Thyroid gland (tissue), 4 donors: ENCODE measurements at regions not wholly inside any gene's neighbourhood (a gene's known extent, or its start where the extent isn't known, plus 50 kb on each side); places are given as distances from the start of the nearest gene placed in this dataset.
"Not testable (repeated sequence)": the region's sequence is repeated elsewhere in the genome, so short reads cannot be mapped to it uniquely, and the experiment has no call there.

Experiments used
- DNase-seq, 2 donors: peaks; one replicate each; pipeline ENCODE4 v3.0.0-alpha.2; 2019
- H3K27ac ChIP-seq, 3 donors: fragments of 200-600 bp; sonication (generic); 1 replicate in 2 of 3; 2 replicates in 1 of 3; pipeline ENCODE4 v1.5.1; 2016 to 2019; ENCODE audit warnings: mild to moderate bottlenecking in 1 of 3, moderate library complexity in 1 of 3
- H3K27me3 ChIP-seq: fragments of 200-600 bp; sonication (generic); one replicate; pipeline ENCODE4 v1.5.1; 2019
- H3K36me3 ChIP-seq, 2 donors: fragments of 200-600 bp; sonication (generic); one replicate each; pipeline ENCODE4 v1.5.1; 2016 to 2019
- H3K4me1 ChIP-seq, 2 donors: fragments of 200-600 bp; sonication (generic); one replicate each; pipeline ENCODE4 v1.5.1; 2017 to 2019
- H3K4me3 ChIP-seq, 3 donors: fragments of 200-600 bp; sonication (generic); replicated peaks in 1 of 3; 1 replicate in 2 of 3; 2 replicates in 1 of 3; pipeline ENCODE4 v1.5.1; 2016; ENCODE audit warnings: mild to moderate bottlenecking in 1 of 3
- H3K9me3 ChIP-seq: fragments of 200-600 bp; sonication (generic); one replicate; pipeline ENCODE4 v1.5.1; 2017
- CTCF ChIP-seq, 6 experiments: fragments of 200-600 bp in 3 of 6; fragments of 450-650 bp in 3 of 6; sonication (generic) in 3 of 6; IDR thresholded peaks; one replicate each; pipeline ENCODE4 v1.5.1; 2016 to 2019; ENCODE audit warnings: antibody characterized with exemption in 6 of 6, mild to moderate bottlenecking in 2 of 6, inconsistent platforms in 1 of 6, moderate library complexity in 1 of 6
- POLR2A ChIP-seq, 2 donors: fragments of 450-650 bp; IDR thresholded peaks; one replicate each; pipeline ENCODE4 v1.6.1; 2017; ENCODE audit warnings: antibody characterized with exemption in 2 of 2, mild to moderate bottlenecking in 2 of 2, moderate library complexity in 1 of 2
- WGBS, 2 donors: methylation state at CpG; one replicate each; pipeline ENCODE4 v1.1.5; 2017; 5-methylcytosine and 5-hydroxymethylcytosine counted together
- intact Hi-C: fragments of 100-400 bp; cut with DNase I; formaldehyde crosslinking; loops from one replicate; pipeline ENCODE4 v1.15.1; 2023

- intact Hi-C loops, result no loop called here
- H3K27me3 ChIP-seq, result no peaks in the 10 kb centered on the region
- no peaks in the 10 kb centered on the region for H3K36me3 ChIP-seq
- no peak overlapping the region for H3K27ac ChIP-seq
- H3K4me1 ChIP-seq, result no peaks in the 10 kb centered on the region
- H3K9me3 ChIP-seq, result no peaks in the 10 kb centered on the region
- no peak overlapping the region for H3K4me3 ChIP-seq
- no peak for DNase-seq
- TF ChIP-seq POLR2A (IDR thresholded peaks at IDR 0.05) (no peak), CTCF (IDR thresholded peaks at IDR 0.05) (no peak)
- 32 to 40% methylated on average over 5 of the region's 5 CpGs for WGBS, 2 donors
These were observed 108.1 kb upstream of the HAO2 start for GRCh38 chr1:119260506-119260905.

DNA sequence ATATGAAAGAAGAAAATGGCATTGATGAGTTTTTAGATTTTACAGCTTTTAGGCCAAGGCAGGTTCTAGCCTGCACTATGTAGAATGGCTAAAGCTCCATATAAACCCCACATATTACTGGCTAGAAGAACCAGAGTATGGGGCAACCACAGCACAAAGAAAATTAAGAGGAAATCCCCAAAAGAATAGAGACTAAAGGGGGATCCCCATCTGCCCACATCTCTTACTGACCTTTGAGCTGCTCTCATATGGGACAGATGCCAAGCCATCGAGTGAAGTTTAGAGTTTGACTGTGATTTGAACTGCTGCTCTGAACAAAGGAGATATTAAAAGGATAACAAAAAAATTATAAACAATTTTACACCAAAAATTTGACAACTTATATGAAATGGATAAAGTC, 102.2 kb upstream of the HAO2 start:
- H3K9me3 ChIP-seq, result no peaks in the 10 kb centered on the region
- intact Hi-C loops, result no loop called here
- no peak overlapping the region for H3K27ac ChIP-seq
- no peaks in the 10 kb centered on the region for H3K27me3 ChIP-seq
- no peak for DNase-seq
- 52% methylated on average over 1 of the region's 1 CpG for WGBS, 2 donors
- no peaks in the 10 kb centered on the region for H3K4me1 ChIP-seq
- no peaks in the 10 kb centered on the region for H3K36me3 ChIP-seq
- H3K4me3 ChIP-seq, result no peak overlapping the region
- TF ChIP-seq CTCF (IDR thresholded peaks at IDR 0.05), result no peak
- no peak for TF ChIP-seq POLR2A (IDR thresholded peaks at IDR 0.05)

GRCh38 chr1:119266858-119267257, 101.7 kb upstream of the HAO2 start:
- 86 to 87% methylated on average over 3 of the region's 3 CpGs for WGBS, 2 donors
- no peaks in the 10 kb centered on the region for H3K27me3 ChIP-seq
- no peaks in the 10 kb centered on the region for H3K36me3 ChIP-seq
- H3K9me3 ChIP-seq, result no peaks in the 10 kb centered on the region
- no peak for DNase-seq
- TF ChIP-seq CTCF (IDR thresholded peaks at IDR 0.05), result no peak
- no peak for TF ChIP-seq POLR2A (IDR thresholded peaks at IDR 0.05)
- no peaks in the 10 kb centered on the region for H3K4me1 ChIP-seq
- no peak overlapping the region for H3K4me3 ChIP-seq
- no peak overlapping the region for H3K27ac ChIP-seq
- intact Hi-C loops, result no loop called here

GRCh38 chr1:119267288-119267687, 101.3 kb upstream of the HAO2 start:
- intact Hi-C loops, result not testable (repeated sequence)
- 95 to 97% methylated on average over 4 of the region's 4 CpGs for WGBS, 2 donors

GRCh38 chr1:119268879-119269278, 99.7 kb upstream of the HAO2 start:
- 95 to 98% methylated on average over 1 of the region's 1 CpG for WGBS, 2 donors
- Histone ChIP-seq H3K27ac (no peak overlapping the region), H3K4me3 (no peak overlapping the region), H3K27me3 (no peaks in the 10 kb centered on the region), H3K36me3 (no peaks in the 10 kb centered on the region), H3K9me3 (no peaks in the 10 kb centered on the region), H3K4me1 (no peaks in the 10 kb centered on the region)
- intact Hi-C loops, result no loop called here
- no peak for DNase-seq
- no peak for TF ChIP-seq POLR2A (IDR thresholded peaks at IDR 0.05)
- TF ChIP-seq CTCF (IDR thresholded peaks at IDR 0.05), result no peak

More at GRCh38 chr1:119267288-119267687, 101.3 kb upstream of the HAO2 start:
- H3K27me3 ChIP-seq, H3K4me1 ChIP-seq, H3K9me3 ChIP-seq, H3K27ac ChIP-seq, H3K4me3 ChIP-seq, DNase-seq, H3K36me3 ChIP-seq: not testable (repeated sequence)
